Erythroblast (primary cell): ENCODE measurements at regions not wholly inside any gene's neighbourhood (a gene's known extent, or its start where the extent isn't known, plus 50 kb on each side); places are given as distances from the start of the nearest gene placed in this dataset.

Experiments used
- GATA1 ChIP-seq: IDR thresholded peaks from 2 replicates; pipeline ENCODE4 v1.6.1; 2011; ENCODE audit warnings: low read depth, mild to moderate bottlenecking, control low read depth, low read length, moderate library complexity
- POLR2A ChIP-seq: IDR thresholded peaks from 2 replicates; pipeline ENCODE4 v1.6.1; 2011; ENCODE audit warnings: mild to moderate bottlenecking, low read length

DNA sequence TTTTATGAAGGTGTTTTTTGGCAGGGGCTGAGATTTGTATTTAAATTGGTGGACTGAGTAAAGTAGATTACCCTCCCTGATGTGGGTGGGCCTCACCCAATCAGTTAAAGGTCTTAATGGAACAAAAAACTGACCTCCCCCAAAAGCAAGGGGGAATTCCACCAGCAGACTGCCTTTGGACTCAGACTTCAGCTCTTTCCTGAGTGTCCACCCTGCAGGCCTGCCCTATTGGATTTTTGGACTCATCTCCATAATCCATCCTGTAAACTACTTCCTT, 228.4 kb upstream of the CAND1 start:
- TF ChIP-seq POLR2A (no peak), GATA1 (no peak)
